ENCODE measurements at regions not wholly inside any gene's neighbourhood (a gene's known extent, or its start where the extent isn't known, plus 50 kb on each side); places are given as distances from the start of the nearest gene placed in this dataset.

DNA sequence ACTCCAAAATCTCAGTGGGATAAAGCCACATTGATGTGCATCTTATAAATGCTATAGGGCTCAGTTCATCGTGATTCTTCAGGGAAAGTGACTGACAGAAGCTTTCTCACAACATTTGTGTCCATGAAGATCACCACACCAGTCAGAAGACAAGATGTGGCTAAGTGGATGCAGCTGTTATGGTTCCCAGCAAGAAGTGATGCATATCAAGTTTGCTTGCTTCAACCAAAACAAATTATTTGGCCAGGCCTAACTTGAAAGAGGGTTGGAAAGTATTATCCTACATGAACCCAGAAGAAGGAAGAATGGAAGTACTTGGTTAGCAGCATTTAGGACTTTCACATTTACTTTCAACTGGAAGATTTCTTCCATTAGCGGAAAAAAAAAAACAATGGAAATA, 210.0 kb upstream of the ACVR2A start:
- no peak overlapping the region for H3K4me3 ChIP-seq (replicated peaks in 1 of 3)
- no peaks in the 10 kb centered on the region for H3K36me3 ChIP-seq
- DNase-seq, result no peak
- TF ChIP-seq, protein P1, sequence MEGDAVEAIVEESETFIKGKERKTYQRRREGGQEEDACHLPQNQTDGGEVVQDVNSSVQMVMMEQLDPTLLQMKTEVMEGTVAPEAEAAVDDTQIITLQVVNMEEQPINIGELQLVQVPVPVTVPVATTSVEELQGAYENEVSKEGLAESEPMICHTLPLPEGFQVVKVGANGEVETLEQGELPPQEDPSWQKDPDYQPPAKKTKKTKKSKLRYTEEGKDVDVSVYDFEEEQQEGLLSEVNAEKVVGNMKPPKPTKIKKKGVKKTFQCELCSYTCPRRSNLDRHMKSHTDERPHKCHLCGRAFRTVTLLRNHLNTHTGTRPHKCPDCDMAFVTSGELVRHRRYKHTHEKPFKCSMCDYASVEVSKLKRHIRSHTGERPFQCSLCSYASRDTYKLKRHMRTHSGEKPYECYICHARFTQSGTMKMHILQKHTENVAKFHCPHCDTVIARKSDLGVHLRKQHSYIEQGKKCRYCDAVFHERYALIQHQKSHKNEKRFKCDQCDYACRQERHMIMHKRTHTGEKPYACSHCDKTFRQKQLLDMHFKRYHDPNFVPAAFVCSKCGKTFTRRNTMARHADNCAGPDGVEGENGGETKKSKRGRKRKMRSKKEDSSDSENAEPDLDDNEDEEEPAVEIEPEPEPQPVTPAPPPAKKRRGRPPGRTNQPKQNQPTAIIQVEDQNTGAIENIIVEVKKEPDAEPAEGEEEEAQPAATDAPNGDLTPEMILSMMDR (IDR thresholded peaks at IDR 0.05), result no peak
- no peak for TF ChIP-seq POLR2A (IDR thresholded peaks at IDR 0.05)
- no peaks in the 10 kb centered on the region for H3K4me1 ChIP-seq
- no peaks in the 10 kb centered on the region for H3K27me3 ChIP-seq
- 87 to 95% methylated on average over 2 of the region's 2 CpGs for WGBS, 2 donors
- intact Hi-C loops (cut with DNase I), result no loop called here
- no peaks in the 10 kb centered on the region for H3K9me3 ChIP-seq
- no peak overlapping the region for H3K27ac ChIP-seq

- Histone ChIP-seq H3K9me3 (no peaks in the 10 kb centered on the region), H3K27me3 (no peaks in the 10 kb centered on the region), H3K4me3 (replicated peaks in 1 of 3) (no peak overlapping the region), H3K27ac (no peak overlapping the region), H3K4me1 (no peaks in the 10 kb centered on the region), H3K36me3 (no peaks in the 10 kb centered on the region)
- TF ChIP-seq, protein P1 (IDR thresholded peaks at IDR 0.05), result no peak
- no peak for TF ChIP-seq POLR2A (IDR thresholded peaks at IDR 0.05)
- intact Hi-C loops (cut with DNase I), result no loop called here
- 92% methylated on average over 1 of the region's 1 CpG for WGBS, 2 donors
- DNase-seq, result no peak
Measured at GRCh38 chr2:147632198-147632597, 212.6 kb upstream of the ACVR2A start.

GRCh38 chr2:147631294-147631693, 213.5 kb upstream of the ACVR2A start:
- no peaks in the 10 kb centered on the region for H3K4me1 ChIP-seq
- no peaks in the 10 kb centered on the region for H3K27me3 ChIP-seq
- DNase-seq, result no peak
- no peaks in the 10 kb centered on the region for H3K36me3 ChIP-seq
- no peak overlapping the region for H3K4me3 ChIP-seq (replicated peaks in 1 of 3)
- WGBS, 2 donors, result 63% methylated on average over 1 of the region's 1 CpG
- intact Hi-C loops (cut with DNase I), result no loop called here
- TF ChIP-seq, protein P1 (IDR thresholded peaks at IDR 0.05), result no peak
- no peak for TF ChIP-seq POLR2A (IDR thresholded peaks at IDR 0.05)
- H3K27ac ChIP-seq, result no peak overlapping the region
- H3K9me3 ChIP-seq, result no peaks in the 10 kb centered on the region

DNA sequence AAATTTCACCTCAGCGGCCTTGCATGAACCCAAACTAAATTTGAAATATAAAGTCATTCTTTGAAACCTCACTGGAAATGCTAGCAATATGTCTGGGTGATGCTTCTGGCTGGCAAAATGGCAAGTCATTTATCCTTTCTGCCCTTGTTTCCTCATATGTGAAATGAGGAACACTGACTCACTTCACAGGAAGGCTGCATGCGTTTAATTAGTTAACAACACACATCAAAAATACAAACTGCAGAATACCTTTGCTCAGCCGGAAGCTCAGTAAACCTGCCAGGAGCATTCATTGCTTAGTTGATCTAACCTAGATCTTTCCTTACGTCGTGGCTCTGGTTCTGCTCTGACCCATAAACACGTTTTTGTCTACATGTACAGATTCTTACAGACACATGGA, 214.2 kb upstream of the ACVR2A start:
- 70 to 76% methylated on average over 6 of the region's 6 CpGs for WGBS, 2 donors
- Histone ChIP-seq H3K4me3 (replicated peaks in 1 of 3) (no peak overlapping the region), H3K9me3 (no peaks in the 10 kb centered on the region), H3K4me1 (no peaks in the 10 kb centered on the region), H3K36me3 (no peaks in the 10 kb centered on the region), H3K27me3 (no peaks in the 10 kb centered on the region), H3K27ac (no peak overlapping the region)
- TF ChIP-seq POLR2A (IDR thresholded peaks at IDR 0.05), result no peak
- TF ChIP-seq, protein P1 (IDR thresholded peaks at IDR 0.05), result no peak
- intact Hi-C loops (cut with DNase I), result no loop called here
- DNase-seq, result no peak

DNA sequence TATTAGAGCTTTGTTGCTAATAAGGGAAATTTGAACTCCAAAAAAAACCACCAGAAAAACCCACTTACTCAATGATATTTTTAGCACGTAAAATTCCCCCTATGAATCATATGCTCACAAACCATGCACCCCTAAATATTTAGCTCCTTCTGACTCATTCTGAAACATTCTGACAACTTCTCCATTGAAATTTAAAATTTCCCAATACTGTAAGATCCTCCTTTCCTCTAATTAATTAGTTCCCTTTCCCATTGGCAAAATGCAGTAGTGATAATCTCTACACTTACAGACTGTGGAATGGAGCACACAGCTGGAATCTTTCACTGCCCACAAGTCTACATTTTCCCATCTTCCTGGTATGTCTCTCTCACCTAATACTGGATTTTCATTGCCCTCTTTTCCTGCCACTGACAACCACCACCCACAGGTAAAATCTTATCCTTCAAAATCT, 215.8 kb upstream of the ACVR2A start:
- H3K27ac ChIP-seq, result no peak overlapping the region
- WGBS, 2 donors, result 79 to 88% methylated on average over 1 of the region's 1 CpG
- H3K9me3 ChIP-seq, result no peaks in the 10 kb centered on the region
- no peak for DNase-seq
- H3K36me3 ChIP-seq, result no peaks in the 10 kb centered on the region
- no peak overlapping the region for H3K4me3 ChIP-seq (replicated peaks in 1 of 3)
- H3K4me1 ChIP-seq, result no peaks in the 10 kb centered on the region
- intact Hi-C loops (cut with DNase I), result no loop called here
- no peaks in the 10 kb centered on the region for H3K27me3 ChIP-seq
- TF ChIP-seq, protein P1 (IDR thresholded peaks at IDR 0.05), result no peak
- TF ChIP-seq POLR2A (IDR thresholded peaks at IDR 0.05), result no peak
